ENCODE measurements at regions not wholly inside any gene's neighbourhood (a gene's known extent, or its start where the extent isn't known, plus 50 kb on each side); places are given as distances from the start of the nearest gene placed in this dataset.

GRCh38 chr2:204069804-204070203, 133.2 kb downstream of the ICOS start:
- H3F3A ChIP-seq (ENCODE audit: insufficient read depth, low read length), result no peaks in the 10 kb centered on the region
- no peak for TF ChIP-seq EZH2 (IDR thresholded peaks at IDR 0.05; ENCODE audit: borderline replicate concordance, low read length)
- no peak for TF ChIP-seq CTCF (IDR thresholded peaks at IDR 0.05; ENCODE audit: low read length)
- no peak overlapping the region for H3K4me3 ChIP-seq (ENCODE audit: low read depth, low read length, poor library complexity, severe bottlenecking)
- no peaks in the 10 kb centered on the region for H3K27me3 ChIP-seq (ENCODE audit: insufficient read depth, low read length)
- H3K9me3 ChIP-seq (ENCODE audit: low read length), result no peaks in the 10 kb centered on the region
- no peaks in the 10 kb centered on the region for H3K4me1 ChIP-seq (ENCODE audit: insufficient read depth, low read length, severe bottlenecking)
- no peak overlapping the region for H3K9ac ChIP-seq (ENCODE audit: low read length)
- no peak overlapping the region for H3K27ac ChIP-seq (ENCODE audit: low read depth, low read length, poor library complexity, severe bottlenecking)
- H3K4me2 ChIP-seq (ENCODE audit: low read length), result no peak overlapping the region
- H3K36me3 ChIP-seq (ENCODE audit: insufficient read depth, low read length), result no peaks in the 10 kb centered on the region
- H2AFZ ChIP-seq (ENCODE audit: low read length), result no peak overlapping the region
- H3K79me2 ChIP-seq (ENCODE audit: insufficient read depth, low read length), result no peaks in the 10 kb centered on the region
- H4K20me1 ChIP-seq (ENCODE audit: insufficient read depth, low read length), result no peaks in the 10 kb centered on the region
- no peaks in the 10 kb centered on the region for H3K9me2 ChIP-seq (ENCODE audit: low read depth, low read length)

- Histone ChIP-seq H3F3A (ENCODE audit: insufficient read depth, low read length) (no peaks in the 10 kb centered on the region), H2AFZ (ENCODE audit: low read length) (no peak overlapping the region)
These were observed 136.1 kb downstream of the ICOS start for GRCh38 chr2:204072443-204073324.

GRCh38 chr2:204074456-204074855, 137.9 kb downstream of the ICOS start:
- no peaks in the 10 kb centered on the region for H3K4me1 ChIP-seq (ENCODE audit: insufficient read depth, low read length, severe bottlenecking)
- H3K36me3 ChIP-seq (ENCODE audit: insufficient read depth, low read length), result no peaks in the 10 kb centered on the region
- H3K9me2 ChIP-seq (ENCODE audit: low read depth, low read length), result no peaks in the 10 kb centered on the region
- H3F3A ChIP-seq (ENCODE audit: insufficient read depth, low read length), result no peaks in the 10 kb centered on the region
- H3K79me2 ChIP-seq (ENCODE audit: insufficient read depth, low read length), result no peaks in the 10 kb centered on the region
- no peaks in the 10 kb centered on the region for H3K9me3 ChIP-seq (ENCODE audit: low read length)
- no peak overlapping the region for H3K4me2 ChIP-seq (ENCODE audit: low read length)
- TF ChIP-seq EZH2 (IDR thresholded peaks at IDR 0.05; ENCODE audit: borderline replicate concordance, low read length) (no peak), CTCF (IDR thresholded peaks at IDR 0.05; ENCODE audit: low read length) (no peak)
- H2AFZ ChIP-seq (ENCODE audit: low read length), result no peak overlapping the region
- no peak overlapping the region for H3K4me3 ChIP-seq (ENCODE audit: low read depth, low read length, poor library complexity, severe bottlenecking)
- no peaks in the 10 kb centered on the region for H3K27me3 ChIP-seq (ENCODE audit: insufficient read depth, low read length)
- no peak overlapping the region for H3K27ac ChIP-seq (ENCODE audit: low read depth, low read length, poor library complexity, severe bottlenecking)
- H4K20me1 ChIP-seq (ENCODE audit: insufficient read depth, low read length), result no peaks in the 10 kb centered on the region
- no peak overlapping the region for H3K9ac ChIP-seq (ENCODE audit: low read length)

More at GRCh38 chr2:204072443-204073324, 136.1 kb downstream of the ICOS start:
- Histone ChIP-seq H3K4me3 (ENCODE audit: low read depth, low read length, poor library complexity, severe bottlenecking) (no peak overlapping the region), H3K27ac (ENCODE audit: low read depth, low read length, poor library complexity, severe bottlenecking) (no peak overlapping the region), H3K9ac (ENCODE audit: low read length) (no peak overlapping the region), H3K9me3 (ENCODE audit: low read length) (no peaks in the 10 kb centered on the region), H3K9me2 (ENCODE audit: low read depth, low read length) (no peaks in the 10 kb centered on the region), H3K36me3 (ENCODE audit: insufficient read depth, low read length) (no peaks in the 10 kb centered on the region), H4K20me1 (ENCODE audit: insufficient read depth, low read length) (no peaks in the 10 kb centered on the region), H3K27me3 (ENCODE audit: insufficient read depth, low read length) (no peaks in the 10 kb centered on the region), H3K79me2 (ENCODE audit: insufficient read depth, low read length) (no peaks in the 10 kb centered on the region), H3K4me2 (ENCODE audit: low read length) (no peak overlapping the region), H3K4me1 (ENCODE audit: insufficient read depth, low read length, severe bottlenecking) (no peaks in the 10 kb centered on the region)
- TF ChIP-seq EZH2 (IDR thresholded peaks at IDR 0.05; ENCODE audit: borderline replicate concordance, low read length) (no peak), CTCF (IDR thresholded peaks at IDR 0.05; ENCODE audit: low read length) (peak; percentile 74)
